AG08396 (cell line): ENCODE measurements at regions not wholly inside any gene's neighbourhood (a gene's known extent, or its start where the extent isn't known, plus 50 kb on each side); places are given as distances from the start of the nearest gene placed in this dataset.

ENCODE experiments used
- DNase-seq: peaks from one replicate; pipeline ENCODE4 v3.0.0; 2012; ENCODE audit warnings: low spot score, mixed read lengths

DNA sequence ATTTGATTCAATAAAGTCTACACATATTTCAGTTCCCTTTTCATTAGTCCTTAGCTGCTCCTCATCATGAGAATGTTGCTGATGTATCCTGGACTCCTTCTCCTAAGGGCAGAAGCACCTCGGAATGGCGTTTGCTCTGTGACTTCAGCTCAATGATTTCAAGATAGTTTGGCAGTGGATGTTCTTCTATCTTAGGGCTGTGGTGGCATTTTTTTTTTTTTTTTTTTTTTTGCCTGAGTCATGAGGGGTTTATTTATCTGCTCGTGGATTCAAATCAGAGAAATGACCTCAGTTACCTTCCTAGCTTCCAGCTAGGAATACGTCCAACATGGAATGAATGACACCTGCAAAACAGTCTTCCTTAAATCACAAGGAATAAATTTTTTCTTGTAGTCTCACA lies 220.0 kb upstream of the ZBED5 start:
- DNase-seq, result no peak

DNA sequence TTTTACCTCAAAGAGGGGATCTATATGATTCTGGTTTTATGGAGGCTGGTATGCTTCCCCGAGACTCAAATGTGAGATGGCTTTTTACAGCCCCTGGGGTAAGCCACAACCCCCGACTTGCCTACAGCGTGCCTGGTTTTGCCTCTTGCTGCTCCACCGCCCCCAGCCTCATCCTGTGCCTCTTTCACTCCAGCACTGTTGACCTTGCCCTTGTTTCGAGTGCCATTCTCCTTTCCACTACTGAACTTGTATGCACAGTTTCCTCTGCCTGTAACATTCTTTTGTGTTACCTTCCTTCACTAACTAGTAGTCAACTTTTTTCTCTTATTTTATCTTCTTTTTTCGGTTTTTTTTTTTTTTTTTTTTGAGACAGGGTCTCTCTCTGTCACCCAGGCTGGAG lies 219.0 kb upstream of the ZBED5 start:
- no peak for DNase-seq

DNA sequence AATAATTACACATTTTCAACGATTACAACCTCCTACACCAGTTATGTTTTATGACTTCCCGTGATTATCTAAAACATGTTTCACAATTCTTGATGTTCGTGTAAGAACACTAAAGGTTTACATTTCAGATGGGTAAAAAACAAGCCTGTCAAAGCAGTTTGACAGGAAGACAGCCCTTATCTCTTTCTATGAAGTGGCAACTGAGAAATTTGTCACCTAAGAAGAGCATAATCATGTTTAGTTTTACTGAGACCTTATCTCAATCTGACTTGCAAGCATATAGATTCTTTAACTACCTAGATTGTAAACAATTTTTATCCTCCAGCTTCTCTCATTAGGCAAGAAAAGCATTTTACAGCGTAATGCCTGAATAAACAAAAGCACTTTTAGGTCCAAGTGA lies 218.4 kb upstream of the ZBED5 start:
- DNase-seq, result no peak

DNA sequence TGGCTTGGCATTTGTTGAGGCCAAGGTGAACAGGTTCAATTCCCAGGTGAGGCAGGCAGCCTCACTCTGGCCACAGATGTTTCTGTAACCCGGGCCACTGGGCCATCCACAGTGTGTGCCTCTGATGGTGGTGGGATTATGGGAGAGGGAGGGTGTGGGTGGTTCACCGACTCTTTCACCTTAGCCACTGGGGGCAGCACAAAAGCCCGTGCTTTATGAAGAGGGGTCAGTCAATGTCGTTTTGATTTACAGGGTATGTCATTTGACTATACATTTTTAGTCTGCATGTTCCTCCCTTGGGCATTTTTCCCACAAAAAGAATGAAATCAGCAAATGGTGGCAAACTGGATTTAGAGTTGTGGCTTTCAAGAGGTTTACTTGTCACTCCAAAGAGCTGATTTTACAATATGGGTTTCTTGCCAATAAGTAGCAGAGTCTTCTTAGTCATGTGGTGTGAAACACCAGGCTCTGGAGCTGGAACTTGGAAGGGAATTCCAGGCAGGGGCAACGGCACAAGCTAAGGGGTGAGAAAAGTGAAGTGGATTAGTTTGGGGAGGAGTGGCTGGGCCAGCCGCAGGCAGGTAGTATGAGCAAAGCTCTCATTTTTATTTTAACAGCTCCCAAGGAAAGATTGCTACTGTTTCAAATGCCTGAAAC lies 217.8 kb upstream of the ZBED5 start:
- no peak for DNase-seq

DNA sequence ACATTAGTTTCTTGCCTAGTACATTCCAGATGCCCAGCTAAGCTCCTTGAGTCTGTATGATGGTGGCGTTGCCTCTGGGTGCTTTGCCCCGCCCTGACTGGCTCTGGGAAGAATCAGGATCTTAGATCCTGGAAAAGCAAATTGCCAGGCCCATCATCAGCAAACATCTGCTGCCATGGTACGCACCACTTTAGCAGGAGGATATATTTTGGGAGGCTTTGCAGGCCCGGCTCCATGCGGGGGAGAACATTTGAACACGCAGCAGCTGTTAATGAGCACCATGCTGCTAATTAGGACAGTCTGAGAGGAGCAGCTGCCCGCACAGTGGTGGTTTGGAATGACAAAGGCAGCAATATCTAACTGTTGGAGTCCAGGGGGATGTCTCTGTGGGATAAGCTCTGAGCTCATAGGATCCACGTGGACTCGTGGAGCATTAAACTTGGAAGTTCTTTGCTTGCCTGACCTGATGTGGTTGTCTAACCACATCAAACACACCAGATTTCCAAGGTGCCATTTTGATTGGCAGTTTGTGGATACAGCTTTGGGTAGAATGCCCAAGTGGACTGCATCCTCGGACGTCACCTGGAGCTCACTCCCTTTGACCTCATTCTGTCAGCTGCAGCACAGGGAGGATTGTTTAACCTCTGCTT lies 217.0 kb upstream of the ZBED5 start:
- DNase-seq, result no peak

DNA sequence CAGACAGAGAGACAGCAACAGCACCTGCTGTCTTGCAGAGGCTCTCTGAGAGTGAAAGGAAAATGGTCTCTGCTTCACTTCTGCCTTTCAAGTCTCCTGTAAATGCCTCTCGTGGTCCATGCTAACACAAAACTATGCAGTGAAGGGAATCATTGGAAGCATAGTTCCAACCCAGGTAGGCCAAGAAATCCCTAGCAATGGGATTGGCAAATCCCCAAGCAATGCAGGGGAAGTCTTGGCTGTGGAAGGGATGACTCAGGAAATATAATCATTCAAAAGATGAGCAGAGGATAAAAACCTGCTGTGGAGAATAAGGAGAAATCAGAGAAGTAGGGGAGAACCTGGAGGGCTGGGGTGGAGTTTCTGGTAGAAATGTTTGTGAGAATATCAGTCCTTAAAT lies 216.1 kb upstream of the ZBED5 start:
- no peak for DNase-seq

DNA sequence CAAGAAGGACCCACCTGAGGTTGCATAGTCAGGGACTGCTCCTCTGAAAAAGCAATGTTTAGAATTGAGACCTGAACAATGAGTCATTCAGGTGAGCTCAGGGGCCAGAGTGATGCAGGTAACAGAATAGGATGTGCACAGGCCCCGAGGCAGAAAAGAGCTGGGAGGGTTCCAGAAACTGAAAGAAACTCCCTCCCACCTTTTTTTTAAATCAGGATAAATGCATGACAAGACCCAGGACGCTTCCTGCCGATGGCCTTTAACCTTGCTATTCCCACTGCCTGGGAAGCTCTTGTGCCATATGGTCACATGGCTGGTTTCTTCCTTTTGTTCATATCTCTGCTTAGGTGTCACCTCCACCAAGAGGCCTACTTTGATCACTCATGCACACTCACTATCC lies 214.2 kb upstream of the ZBED5 start:
- DNase-seq, result no peak

DNA sequence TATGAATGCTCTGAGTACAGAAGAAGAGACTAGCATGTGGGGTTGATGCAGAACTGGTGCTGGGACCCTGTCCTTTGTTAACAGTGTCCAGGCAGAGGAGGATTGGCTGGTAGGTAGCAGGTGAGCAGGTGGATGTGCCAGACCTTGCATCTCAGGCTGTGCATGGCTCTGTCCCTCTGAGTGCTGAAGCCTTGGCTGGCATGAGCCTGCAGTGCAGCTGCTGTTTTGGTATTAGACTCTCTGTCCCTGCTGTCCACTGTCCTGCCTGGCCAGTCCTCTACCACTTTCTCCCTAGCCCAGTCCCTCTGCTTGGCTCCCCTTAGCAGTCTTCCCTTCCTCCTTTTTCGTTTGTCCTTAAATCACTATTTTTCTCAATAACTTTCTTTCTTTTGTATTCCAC lies 213.6 kb upstream of the ZBED5 start:
- DNase-seq, result no peak

DNA sequence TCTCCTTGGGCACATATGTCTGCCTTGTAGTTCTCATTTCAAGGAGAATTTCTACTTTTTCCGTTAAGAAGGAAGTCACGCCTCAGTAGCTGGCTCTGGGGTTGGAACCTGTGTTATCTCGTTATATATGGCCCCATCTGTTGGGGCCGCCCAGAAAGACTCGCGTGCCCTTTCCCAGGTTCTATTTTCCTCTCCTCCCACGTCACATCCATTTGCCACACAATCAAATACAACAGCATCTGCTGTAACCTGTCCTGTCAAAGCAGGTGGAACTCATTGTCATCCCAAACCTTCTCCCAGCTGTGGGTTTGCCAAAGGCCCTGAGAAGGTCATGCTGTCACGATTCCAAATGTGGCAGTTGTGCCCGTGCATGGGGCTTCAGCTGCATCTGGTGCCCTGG lies 213.1 kb upstream of the ZBED5 start:
- DNase-seq, result no peak

DNA sequence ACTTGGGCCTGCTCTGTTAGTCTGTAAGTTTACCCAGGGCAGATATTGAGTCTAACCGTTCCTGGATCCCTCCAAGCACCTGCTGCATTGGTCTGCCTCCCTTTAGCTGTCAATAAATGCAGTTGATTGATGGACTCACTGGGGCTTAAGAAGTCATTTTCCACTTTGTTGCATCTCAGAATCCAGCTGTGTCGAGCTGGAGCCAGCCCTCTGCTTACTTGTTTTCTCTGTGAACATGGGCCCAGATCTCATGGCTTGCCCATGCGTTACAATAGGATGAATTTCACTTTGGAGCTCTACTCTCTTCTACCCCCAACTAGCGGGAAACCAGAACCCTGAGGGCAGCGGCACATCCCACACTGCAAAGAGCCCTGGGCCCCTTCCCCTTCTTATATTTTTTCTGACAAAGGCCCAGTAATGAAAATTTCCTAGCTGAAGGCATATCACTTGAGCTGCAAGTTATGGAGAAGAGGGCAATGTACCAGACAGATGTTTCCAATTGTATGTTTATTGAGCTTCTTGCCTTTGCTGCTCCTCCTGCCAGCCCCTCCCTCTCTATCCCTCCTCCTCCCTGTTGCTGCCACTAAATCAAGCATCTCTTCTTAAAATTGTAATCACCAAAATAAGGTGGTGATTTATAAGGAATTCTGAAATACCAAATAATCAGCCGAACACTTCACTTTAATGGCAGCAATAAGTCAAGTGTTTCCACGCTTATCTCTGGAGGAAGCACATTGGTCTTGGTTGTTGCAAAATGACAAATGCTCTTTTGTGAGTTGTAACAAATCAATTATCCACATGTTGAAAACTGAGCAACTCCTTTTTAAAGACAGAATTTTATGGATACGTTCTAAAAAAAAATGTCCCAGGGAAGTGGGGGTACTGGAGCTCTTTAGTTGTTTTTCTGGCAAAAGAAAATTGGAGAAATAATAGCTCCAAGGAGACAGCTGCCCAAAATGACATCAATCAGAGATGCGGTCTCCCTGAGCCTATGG lies 212.3 kb upstream of the ZBED5 start:
- no peak for DNase-seq

DNA sequence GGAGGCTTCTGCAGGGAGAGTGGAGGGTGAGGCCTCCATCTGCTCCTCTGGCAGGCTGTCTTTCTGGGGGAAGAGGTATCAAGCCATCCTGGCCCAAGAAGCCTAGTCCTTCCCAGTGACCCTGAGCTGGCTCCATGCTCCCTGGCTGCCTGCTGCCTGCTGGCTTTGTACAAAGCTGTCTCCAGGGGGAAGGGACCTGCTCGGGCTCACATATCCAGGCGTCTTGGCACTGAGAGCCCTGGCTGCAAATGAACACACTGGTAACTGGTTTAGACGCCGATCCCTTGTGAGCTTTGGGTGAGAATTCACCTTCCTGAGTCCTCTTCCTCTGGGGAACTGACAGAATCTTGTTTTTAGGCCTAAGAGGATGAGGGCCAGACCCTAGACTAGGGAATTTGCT lies 210.3 kb upstream of the ZBED5 start:
- no peak for DNase-seq

DNA sequence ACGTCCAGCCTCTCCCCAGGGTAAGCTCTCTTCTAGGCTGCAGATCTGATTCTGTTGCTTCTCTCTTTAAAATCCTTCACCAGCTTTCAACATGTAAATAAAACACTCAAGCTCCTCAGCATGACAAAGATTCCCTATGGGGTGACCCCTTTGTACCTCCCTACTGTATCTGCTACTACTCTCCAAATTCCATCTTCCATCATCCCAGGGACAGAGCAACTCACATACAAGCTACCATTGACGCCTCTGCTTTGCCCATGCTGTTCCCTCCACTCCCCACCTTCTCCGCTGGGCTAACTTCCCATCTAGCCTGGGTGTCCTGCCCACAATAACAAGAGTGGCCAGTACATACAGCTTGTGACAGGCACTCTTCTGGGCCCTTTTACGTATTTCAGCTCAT lies 207.5 kb upstream of the ZBED5 start:
- DNase-seq, result no peak

DNA sequence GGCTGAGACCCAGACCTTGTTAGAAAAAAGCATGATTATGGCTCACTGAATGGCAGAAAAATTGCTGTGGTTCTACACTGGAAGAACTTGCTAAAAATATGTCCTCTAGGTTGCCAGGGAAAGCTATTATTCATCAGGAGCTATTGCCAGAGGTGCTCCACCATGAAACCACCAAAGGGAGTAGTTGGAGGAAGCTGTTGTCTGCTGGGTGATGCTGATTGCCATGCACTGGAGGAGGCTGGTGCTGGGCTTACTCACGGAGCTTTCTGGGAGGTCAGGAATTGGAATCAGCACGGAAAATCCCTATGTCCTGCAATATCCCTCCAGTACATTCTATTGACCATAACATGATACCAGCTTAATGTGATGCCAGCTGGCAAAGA lies 199.6 kb upstream of the ZBED5 start:
- DNase-seq, result no peak

DNA sequence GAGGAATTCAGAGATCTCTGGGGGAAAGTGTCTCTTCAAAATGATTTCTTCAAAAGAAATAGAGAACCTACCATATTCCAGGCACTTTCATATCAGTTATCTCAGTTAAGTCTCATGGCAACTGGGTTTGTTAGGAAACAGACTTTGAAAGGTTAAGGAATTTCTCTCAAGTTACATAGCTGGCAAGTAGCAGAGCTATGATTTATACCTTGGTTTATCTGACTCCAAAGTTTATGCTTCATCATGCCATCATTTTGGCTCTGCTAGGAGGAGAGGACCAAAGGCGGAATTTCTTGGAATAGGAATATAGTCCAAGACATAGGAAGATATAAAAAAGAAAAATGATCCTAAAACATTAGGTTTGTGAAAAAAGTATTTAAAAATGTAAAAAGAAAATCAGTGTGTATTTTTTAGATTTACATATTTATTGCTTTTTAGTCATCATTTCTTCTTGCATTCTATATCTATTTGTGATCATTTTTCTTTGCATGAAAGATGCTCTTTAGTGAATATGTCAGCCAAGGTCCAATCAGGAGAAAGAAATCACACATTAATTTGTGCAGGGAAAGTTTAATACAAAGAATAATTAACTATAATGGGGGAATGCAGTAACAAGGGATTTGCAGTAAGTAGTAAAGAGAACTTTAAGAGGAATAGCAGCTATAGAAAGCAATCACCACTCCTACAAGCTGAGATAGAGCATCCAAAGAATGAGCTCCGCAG lies 199.1 kb upstream of the ZBED5 start:
- no peak for DNase-seq

DNA sequence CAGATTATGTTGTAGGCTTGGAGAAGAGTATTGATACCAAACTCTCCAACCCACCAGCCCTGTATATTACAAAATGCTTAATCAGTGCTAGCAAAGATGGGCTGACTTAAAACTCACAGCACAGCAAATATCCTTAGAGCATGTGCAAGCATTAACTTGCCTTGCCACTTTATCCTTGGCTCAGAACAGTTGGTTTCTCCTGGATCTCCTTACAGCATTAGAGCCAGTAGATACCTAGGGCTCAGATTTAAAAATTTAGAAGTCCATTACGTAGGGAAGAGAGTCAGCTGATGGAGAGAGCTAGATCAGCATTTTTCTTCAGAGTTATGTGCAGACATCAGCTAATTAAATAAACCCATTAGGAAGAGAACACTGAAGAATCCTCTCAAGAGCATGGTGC lies 198.5 kb upstream of the ZBED5 start:
- no peak for DNase-seq

DNA sequence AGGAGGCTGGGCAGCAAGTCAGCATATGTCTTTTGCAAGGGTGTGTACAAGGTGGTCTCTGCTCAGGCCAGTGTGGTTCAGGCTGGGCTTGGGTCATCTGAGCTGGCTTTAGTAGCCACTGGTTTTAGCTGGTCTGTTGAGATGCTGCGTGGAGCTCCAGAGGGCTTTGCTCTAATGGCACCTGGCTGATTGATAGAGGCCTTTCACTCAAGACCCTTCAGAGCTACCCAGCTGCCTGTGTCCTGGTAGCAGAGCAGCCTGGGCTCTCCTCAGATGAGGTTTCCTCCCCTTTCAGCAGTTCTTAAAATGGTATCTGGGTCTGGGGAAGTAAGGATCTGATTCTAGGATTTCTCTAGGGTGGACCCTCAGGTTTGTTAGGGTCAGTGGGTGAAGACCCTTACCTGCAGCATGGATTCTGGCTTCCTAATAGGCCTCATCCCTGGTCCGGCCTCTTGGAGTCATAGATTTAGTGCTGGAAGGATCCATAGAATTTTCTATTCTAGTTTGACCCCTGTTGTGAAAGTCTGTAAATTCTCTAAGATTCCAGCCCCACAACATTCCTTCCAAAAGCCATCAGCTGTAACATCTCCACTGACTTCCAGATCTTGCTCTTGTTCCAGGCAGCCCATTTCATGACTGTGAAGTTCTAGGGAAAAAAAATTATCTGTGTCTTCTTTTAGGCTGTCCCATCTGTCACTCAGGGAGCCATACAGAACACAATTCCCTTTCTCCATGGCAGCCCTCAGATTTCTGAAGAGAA lies 190.2 kb upstream of the ZBED5 start:
- DNase-seq, result no peak

DNA sequence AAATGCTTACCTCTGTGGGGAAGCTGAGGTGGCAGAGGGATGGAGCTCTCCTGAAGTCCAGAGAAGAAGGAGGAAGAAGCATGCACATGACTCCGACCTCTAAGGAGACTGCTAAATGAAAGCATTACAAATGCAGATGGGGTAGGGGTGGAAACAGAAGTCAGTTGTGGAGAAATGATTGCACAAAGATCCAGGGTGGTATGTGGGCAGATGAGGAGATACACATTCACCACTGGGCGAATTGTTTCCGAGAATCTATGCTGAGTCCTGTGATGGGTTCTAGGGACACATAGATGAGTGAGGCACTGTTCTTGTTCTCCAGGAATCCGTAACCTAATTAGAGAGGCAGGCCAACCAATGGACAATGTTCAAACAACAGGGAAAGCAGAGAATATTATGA lies 188.9 kb upstream of the ZBED5 start:
- DNase-seq, result no peak

DNA sequence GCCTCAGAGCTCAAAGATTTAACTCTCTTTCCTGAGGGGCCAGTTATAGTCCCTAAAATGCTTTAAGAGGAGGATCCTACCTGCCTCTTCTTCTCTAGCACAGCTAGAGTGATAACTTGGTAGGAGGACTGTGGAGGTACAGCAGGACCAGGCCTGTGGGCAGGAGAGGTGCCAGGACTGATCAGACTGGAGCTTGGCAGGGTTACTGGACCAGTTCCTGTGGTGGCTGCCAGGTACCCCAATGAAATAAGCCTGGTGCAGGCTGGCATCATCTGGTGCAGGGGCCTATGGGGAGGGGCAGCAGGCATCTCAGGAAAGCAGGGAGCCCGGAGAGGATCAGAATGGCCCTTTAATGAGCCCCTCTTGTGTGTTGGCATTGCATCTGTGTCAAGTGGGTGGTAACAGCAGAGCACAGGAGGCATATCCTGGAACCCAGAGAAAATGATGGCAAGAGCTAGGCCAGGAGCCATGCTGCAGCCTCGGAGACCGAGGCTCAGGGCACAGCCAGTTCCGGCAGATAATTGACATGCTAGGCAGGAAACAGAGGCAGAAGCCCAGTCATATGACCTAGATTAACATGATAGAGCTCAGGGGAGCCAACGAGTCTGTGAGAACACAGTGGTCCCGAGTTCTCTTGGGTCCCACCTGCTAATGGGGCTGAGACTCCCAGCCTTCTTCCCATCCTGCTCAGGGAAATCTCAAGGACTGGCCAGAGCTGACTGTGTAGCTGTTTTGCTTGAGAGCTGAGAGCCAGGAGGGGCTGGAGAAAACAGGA lies 187.5 kb upstream of the ZBED5 start:
- no peak for DNase-seq

DNA sequence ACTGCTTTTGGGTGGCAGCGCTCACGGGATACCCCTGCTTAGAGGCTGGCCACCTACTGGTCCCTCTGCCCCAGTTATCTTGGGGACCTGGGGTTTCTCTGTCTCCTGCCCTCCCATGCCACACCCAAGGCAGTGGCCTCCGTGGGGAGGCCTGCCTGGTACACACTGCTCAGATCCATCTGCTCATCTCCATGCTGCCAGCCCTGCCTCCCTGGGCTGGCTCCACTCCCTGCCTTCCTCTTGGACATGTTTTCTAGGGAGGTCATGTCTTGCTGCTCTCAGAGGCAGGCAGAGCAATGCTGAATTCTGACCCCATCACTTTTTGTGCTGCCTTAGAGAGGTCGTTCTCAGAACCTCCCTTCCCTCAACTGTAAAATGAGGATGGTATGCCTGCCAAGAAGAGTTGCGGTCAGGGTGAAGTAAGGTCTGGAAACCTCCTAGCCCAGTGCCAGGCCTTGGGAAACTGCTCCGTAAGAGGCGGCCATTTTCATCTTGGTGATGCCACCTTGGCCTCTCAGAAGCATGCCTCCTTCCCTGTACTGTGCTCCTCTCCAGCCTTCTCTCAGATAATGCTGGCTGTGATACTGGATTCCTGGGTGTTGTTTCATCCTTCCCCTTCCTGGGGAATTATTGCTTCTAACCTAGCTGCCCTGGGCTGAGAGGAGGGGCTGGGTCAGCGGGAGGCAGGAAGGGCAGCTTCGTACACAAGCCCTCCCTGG lies 186.4 kb upstream of the ZBED5 start:
- DNase-seq, result no peak

DNA sequence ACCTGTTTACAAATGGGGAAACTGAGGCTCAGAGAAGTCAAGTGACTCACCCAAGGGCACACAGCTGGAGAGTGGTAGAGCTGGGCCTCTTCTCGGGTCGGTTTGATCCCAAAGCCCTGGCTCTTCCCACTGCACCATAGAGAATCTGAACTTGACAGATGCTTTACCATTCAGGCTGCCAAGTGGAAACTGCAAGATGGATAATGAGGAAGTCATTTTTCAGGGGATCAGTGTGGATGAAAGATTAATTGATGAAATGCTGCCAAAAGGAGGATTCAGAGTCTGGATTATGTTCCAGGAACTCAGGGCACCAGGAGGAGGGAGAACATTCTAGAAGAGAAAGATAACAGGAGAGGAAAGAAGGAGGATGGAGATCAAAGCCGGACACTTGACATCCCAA lies 185.9 kb upstream of the ZBED5 start:
- no peak for DNase-seq
